ENCODE measurements at regions not wholly inside any gene's neighbourhood (a gene's known extent, or its start where the extent isn't known, plus 50 kb on each side); places are given as distances from the start of the nearest gene placed in this dataset.

DNA sequence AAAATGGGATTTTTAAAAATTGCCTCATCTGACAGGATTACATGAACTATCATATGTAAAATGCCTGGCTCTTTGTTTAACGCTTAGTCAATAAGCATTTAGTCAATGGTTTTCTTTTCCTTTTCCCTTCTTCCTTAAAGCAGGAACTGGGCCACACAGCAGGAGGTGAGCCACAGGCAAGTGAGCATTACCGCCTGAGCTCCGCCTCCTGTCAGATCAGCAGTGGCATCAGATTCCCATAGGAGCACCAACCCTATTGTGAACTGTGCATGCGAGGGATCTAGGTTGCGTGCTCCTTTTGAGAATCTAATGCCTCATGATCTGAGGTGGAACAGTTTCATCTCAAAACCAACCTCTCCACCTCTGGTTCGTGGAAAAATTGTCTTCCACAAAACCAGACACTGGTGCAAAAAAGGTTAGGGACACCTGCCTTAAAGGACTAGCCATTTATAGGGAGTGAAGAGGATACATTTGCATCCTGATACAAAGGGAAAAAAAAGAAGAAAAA lies 306.1 kb downstream of the FBXW7 start:
- H3K27me3 Mint-ChIP-seq = no peaks in the 10 kb centered on the region
- intact Hi-C loops (cut with micrococcal nuclease) = no loop called here
- Histone ChIP-seq H3K9me3 (ENCODE audit: control insufficient read depth in 2 of 3, low read length in 3 of 3) (no peaks in the 10 kb centered on the region), H3K36me3 (ENCODE audit: control insufficient read depth in 2 of 3, insufficient read depth in 3 of 3, low read length in 3 of 3) (no peaks in the 10 kb centered on the region), H3K4me3 (ENCODE audit: low read length) (no peak overlapping the region), H3K27me3 (ENCODE audit: control insufficient read depth in 2 of 2, insufficient read depth in 2 of 2, low read length in 2 of 2) (no peaks in the 10 kb centered on the region), H3K27ac (ENCODE audit: low read depth, low read length) (no peak overlapping the region), H3K4me1 (ENCODE audit: control insufficient read depth in 2 of 2, insufficient read depth in 2 of 2, low read length in 2 of 2) (no peaks in the 10 kb centered on the region)
- peaks cover 0 to 12% (median 9%) of the 10 kb centered on the region in 7 donors for H3K4me1 Mint-ChIP-seq
- DNase-seq (no peak), ATAC-seq (no peak)
- H3K27ac Mint-ChIP-seq = no peak overlapping the region
- POLR2A ChIA-PET = interaction anchor here (1.3 to 1.6 kb wide), 2 partner anchors 9 to 28 kb away, joined by 3 to 4 read pairs; no protein-coding TSS in a partner anchor
- H3K9me3 Mint-ChIP-seq = peaks cover 0 to 8% (median 0%) of the 10 kb centered on the region in 11 donors
- no peak overlapping the region for H3K4me3 Mint-ChIP-seq
- H3K36me3 Mint-ChIP-seq = peaks cover 0 to 5% (median 4%) of the 10 kb centered on the region in 5 donors
- CTCF ChIA-PET = no interaction called here

DNA sequence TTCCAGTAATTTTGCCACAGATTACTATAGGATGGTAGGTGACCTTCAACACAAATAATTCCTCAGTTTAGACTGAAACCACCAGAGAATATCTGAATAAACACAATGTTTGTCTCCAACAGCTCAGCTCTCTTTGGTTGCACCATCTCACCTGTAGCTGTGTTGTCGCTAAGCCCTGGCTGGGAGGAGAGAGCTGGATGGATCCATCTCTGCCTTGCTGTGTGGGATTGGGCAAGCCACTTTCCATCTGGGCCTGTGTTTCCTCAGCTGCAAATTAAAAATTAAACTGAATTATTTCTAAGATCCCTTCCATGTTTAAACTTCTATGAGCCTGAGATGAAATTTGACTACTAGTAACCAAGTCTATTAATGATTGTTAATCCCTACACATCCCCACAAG lies 310.2 kb downstream of the FBXW7 start:
- ChIA-PET POLR2A (interaction anchor here (0.7 kb wide), 1 partner anchor 518 kb away, joined by 3 read pairs; no protein-coding TSS in a partner anchor), CTCF (no interaction called here)
- DNase-seq = no peak
- Mint-ChIP-seq H3K27ac (no peak overlapping the region), H3K9me3 (peaks cover 0 to 8% (median 2%) of the 10 kb centered on the region in 11 donors), H3K36me3 (peaks cover 0 to 13% (median 4%) of the 10 kb centered on the region in 5 donors), H3K4me1 (peaks cover 3 to 26% (median 20%) of the 10 kb centered on the region in 7 donors), H3K4me3 (no peak overlapping the region), H3K27me3 (no peaks in the 10 kb centered on the region)
- Histone ChIP-seq H3K4me1 (ENCODE audit: control insufficient read depth in 2 of 2, insufficient read depth in 2 of 2, low read length in 2 of 2) (peaks cover 0 to 9% of the 10 kb centered on the region in 2 donors), H3K9me3 (ENCODE audit: control insufficient read depth in 2 of 3, low read length in 3 of 3) (no peaks in the 10 kb centered on the region), H3K27me3 (ENCODE audit: control insufficient read depth in 2 of 2, insufficient read depth in 2 of 2, low read length in 2 of 2) (no peaks in the 10 kb centered on the region), H3K36me3 (ENCODE audit: control insufficient read depth in 2 of 3, insufficient read depth in 3 of 3, low read length in 3 of 3) (no peaks in the 10 kb centered on the region), H3K27ac (ENCODE audit: low read depth, low read length) (no peak overlapping the region), H3K4me3 (ENCODE audit: low read length) (no peak overlapping the region)
- intact Hi-C loops (cut with micrococcal nuclease) = no loop called here
- ATAC-seq = no peak

DNA sequence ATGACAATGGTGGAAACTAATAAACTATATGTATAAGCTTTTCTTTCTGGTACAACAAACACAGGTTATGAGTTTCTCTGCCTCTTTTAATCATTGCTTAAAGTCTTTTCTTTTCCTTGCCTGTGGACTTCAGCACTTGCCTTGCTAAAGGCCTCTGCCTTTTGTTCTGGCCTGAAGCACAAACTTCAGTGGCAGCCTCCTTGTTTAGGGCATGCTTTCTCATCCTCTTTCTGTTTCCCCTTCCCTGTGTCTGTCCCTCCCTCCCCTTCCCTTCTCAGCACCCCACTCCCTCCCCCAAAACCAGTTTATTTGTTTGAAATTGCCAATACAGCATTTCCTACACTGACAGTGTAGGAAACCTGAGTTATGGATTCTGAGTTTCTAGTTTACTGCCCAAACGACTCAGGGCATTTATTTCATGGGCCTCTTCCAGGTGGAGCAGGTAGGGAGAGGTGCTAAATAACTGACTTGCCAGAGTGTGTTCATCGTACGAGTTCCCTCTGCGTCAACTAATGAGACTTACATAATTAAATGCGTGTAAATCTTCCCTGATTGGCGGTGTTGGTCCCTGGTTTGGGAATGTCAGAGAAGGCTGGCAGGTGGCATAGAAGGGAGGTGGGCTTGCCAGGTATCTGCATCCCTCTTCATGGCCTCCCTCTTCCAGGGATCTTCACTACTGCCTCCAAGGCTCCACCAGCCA lies 311.0 kb downstream of the FBXW7 start:
- ATAC-seq (no peak), DNase-seq (no peak)
- no peak overlapping the region for H3K4me3 ChIP-seq (ENCODE audit: low read length)
- Mint-ChIP-seq H3K27me3 (no peaks in the 10 kb centered on the region), H3K36me3 (peaks cover 0 to 15% (median 4%) of the 10 kb centered on the region in 5 donors), H3K4me3 (no peak overlapping the region), H3K9me3 (peaks cover 0 to 12% (median 2%) of the 10 kb centered on the region in 11 donors), H3K4me1 (peaks cover 3 to 32% (median 29%) of the 10 kb centered on the region in 7 donors), H3K27ac (peak overlapping the region in 2 of 9 donors; percentile 15 to 23)
- no peaks in the 10 kb centered on the region for H3K9me3 ChIP-seq (ENCODE audit: control insufficient read depth in 2 of 3, low read length in 3 of 3)
- no peak overlapping the region for H3K27ac ChIP-seq (ENCODE audit: low read depth, low read length)
- POLR2A ChIA-PET = interaction anchor here (1.7 kb wide), 1 partner anchor 123 kb away, joined by 5 read pairs; no protein-coding TSS in a partner anchor
- H3K4me1 ChIP-seq (ENCODE audit: control insufficient read depth in 2 of 2, insufficient read depth in 2 of 2, low read length in 2 of 2) = peaks cover 0 to 9% of the 10 kb centered on the region in 2 donors
- CTCF ChIA-PET = interaction anchor here (0.6 kb wide), 1 partner anchor 75 kb away, joined by 3 read pairs; no protein-coding TSS in a partner anchor
- intact Hi-C loops (cut with micrococcal nuclease) = no loop called here
- H3K27me3 ChIP-seq (ENCODE audit: control insufficient read depth in 2 of 2, insufficient read depth in 2 of 2, low read length in 2 of 2) = no peaks in the 10 kb centered on the region
- no peaks in the 10 kb centered on the region for H3K36me3 ChIP-seq (ENCODE audit: control insufficient read depth in 2 of 3, insufficient read depth in 3 of 3, low read length in 3 of 3)

DNA sequence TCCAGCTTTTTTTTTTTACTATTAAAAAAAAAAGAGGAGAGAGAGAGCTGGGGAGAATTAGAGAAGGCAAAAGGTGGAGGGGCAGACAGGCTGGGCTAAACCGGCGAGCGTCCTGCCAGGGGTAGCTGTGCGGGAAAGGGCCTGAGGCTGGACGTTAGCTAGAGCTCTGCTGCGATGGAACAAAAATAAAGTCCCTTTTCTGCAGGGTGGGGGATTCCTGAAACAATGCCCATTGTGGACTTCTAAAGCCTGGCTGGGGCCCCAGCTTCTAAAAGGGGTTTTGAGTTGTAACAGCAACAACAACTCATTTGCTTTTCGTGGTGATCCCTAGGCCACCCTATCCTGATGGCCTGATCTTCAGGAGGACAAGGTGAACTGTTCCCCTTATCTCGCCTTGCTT lies 311.7 kb downstream of the FBXW7 start:
- ChIA-PET POLR2A (interaction anchor here (1.0 to 1.7 kb wide), 2 partner anchors 28 to 123 kb away, joined by 3 to 5 read pairs; no protein-coding TSS in a partner anchor), CTCF (no interaction called here)
- H3K36me3 ChIP-seq (ENCODE audit: control insufficient read depth in 2 of 3, insufficient read depth in 3 of 3, low read length in 3 of 3) = no peaks in the 10 kb centered on the region
- Mint-ChIP-seq H3K27me3 (no peaks in the 10 kb centered on the region), H3K4me1 (peaks cover 3 to 38% (median 34%) of the 10 kb centered on the region in 7 donors), H3K36me3 (peaks cover 0 to 16% (median 4%) of the 10 kb centered on the region in 5 donors), H3K4me3 (no peak overlapping the region), H3K9me3 (peaks cover 0 to 12% (median 2%) of the 10 kb centered on the region in 11 donors), H3K27ac (peak overlapping the region in 2 of 9 donors; percentile 4 to 84)
- intact Hi-C loops (cut with micrococcal nuclease) = no loop called here
- H3K27me3 ChIP-seq (ENCODE audit: control insufficient read depth in 2 of 2, insufficient read depth in 2 of 2, low read length in 2 of 2) = no peaks in the 10 kb centered on the region
- ATAC-seq (no peak), DNase-seq (no peak)
- no peak overlapping the region for H3K4me3 ChIP-seq (ENCODE audit: low read length)
- H3K27ac ChIP-seq (ENCODE audit: low read depth, low read length) = no peak overlapping the region
- H3K9me3 ChIP-seq (ENCODE audit: control insufficient read depth in 2 of 3, low read length in 3 of 3) = no peaks in the 10 kb centered on the region
- peaks cover 0 to 9% of the 10 kb centered on the region in 2 donors for H3K4me1 ChIP-seq (ENCODE audit: control insufficient read depth in 2 of 2, insufficient read depth in 2 of 2, low read length in 2 of 2)

DNA sequence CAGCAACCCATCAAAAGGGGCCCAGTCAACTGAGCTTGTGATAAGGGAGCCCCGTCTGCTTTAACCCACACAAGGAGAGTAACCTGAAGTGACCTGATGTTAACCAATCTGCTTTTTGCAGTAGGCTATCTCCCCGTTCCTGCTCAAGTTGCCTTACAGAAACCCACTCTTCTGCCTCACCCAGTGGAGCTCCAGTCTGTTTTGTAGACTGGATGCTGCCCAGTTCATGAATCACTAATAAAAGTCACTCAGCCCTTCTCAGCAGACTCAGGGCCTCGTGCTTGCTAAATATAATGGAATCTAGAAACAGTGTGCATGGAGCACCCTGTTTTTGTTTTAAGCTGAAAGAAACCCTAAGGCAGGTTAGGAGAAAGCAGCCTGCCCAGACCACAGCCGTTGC lies 312.3 kb downstream of the FBXW7 start:
- H3K36me3 Mint-ChIP-seq = peaks cover 0 to 16% (median 4%) of the 10 kb centered on the region in 5 donors
- POLR2A ChIA-PET = interaction anchor here (1.0 to 1.7 kb wide), 3 partner anchors 29 to 122 kb away, joined by 3 to 5 read pairs (median 5); no protein-coding TSS in a partner anchor
- no peaks in the 10 kb centered on the region for H3K27me3 Mint-ChIP-seq
- H3K4me1 Mint-ChIP-seq = peaks cover 3 to 44% (median 34%) of the 10 kb centered on the region in 7 donors
- CTCF ChIA-PET = interaction anchor here (0.6 to 1.3 kb wide), 2 partner anchors 16 to 380 kb away, joined by 3 to 4 read pairs; no protein-coding TSS in a partner anchor
- no peaks in the 10 kb centered on the region for H3K27me3 ChIP-seq (ENCODE audit: control insufficient read depth in 2 of 2, insufficient read depth in 2 of 2, low read length in 2 of 2)
- no peak overlapping the region for H3K4me3 ChIP-seq (ENCODE audit: low read length)
- H3K4me1 ChIP-seq (ENCODE audit: control insufficient read depth in 2 of 2, insufficient read depth in 2 of 2, low read length in 2 of 2) = peaks cover 0 to 13% of the 10 kb centered on the region in 2 donors
- no peaks in the 10 kb centered on the region for H3K9me3 ChIP-seq (ENCODE audit: control insufficient read depth in 2 of 3, low read length in 3 of 3)
- H3K27ac Mint-ChIP-seq = peak overlapping the region in 4 of 9 donors; percentile 2 to 82 (median 28)
- peaks cover 0 to 12% (median 2%) of the 10 kb centered on the region in 11 donors for H3K9me3 Mint-ChIP-seq
- intact Hi-C loops (cut with micrococcal nuclease) = no loop called here
- no peak overlapping the region for H3K4me3 Mint-ChIP-seq
- H3K27ac ChIP-seq (ENCODE audit: low read depth, low read length) = no peak overlapping the region
- H3K36me3 ChIP-seq (ENCODE audit: control insufficient read depth in 2 of 3, insufficient read depth in 3 of 3, low read length in 3 of 3) = no peaks in the 10 kb centered on the region
- DNase-seq = no peak
- no peak for ATAC-seq

DNA sequence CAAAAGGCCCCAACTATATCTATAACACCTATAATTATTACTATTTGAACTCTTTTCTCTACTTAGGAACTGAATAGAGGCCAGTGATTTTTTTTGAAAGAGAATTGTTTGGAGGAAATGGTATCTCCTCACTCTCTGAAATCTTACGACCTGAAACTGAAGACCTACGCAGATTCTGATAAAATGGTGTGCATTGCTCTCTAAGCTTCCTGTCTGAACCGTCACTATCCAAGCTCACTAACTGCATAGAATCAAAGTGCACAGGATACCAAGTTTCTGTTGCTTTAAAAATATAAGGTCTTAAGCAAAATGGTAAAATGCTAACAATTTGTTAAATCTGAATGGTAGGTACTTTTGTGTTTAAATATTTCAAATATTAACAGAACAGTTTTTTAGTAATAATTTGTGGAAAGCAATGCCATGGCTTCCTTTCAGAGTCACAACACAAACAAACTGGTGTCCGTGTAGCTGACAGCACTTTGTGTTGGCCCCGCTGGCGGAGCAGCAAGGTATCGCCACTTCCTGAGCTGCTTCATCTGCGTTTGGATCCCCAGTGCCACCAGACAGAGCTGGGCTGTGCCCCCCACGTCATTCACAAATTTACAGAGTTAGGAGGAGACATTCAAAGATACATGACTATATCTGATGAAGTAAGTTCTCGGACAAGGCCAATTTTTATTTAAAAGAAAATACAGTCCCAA lies 313.9 kb downstream of the FBXW7 start:
- peak overlapping the region; percentile 73 to 93 (median 83) for H3K27ac Mint-ChIP-seq
- peaks cover 0 to 9% (median 0%) of the 10 kb centered on the region in 11 donors for H3K9me3 Mint-ChIP-seq
- ChIA-PET CTCF (interaction anchor here (0.5 to 1.3 kb wide), 3 partner anchors 18 to 95 kb away, joined by 3 read pairs; no protein-coding TSS in a partner anchor), POLR2A (interaction anchor here (0.6 to 1.3 kb wide), 7 partner anchors 21 to 472 kb away, joined by 3 to 5 read pairs (median 3); no protein-coding TSS in a partner anchor)
- Histone ChIP-seq H3K36me3 (ENCODE audit: control insufficient read depth in 2 of 3, insufficient read depth in 3 of 3, low read length in 3 of 3) (no peaks in the 10 kb centered on the region), H3K27me3 (ENCODE audit: control insufficient read depth in 2 of 2, insufficient read depth in 2 of 2, low read length in 2 of 2) (no peaks in the 10 kb centered on the region), H3K27ac (ENCODE audit: low read depth, low read length) (peak overlapping the region; percentile 33), H3K4me3 (ENCODE audit: low read length) (no peak overlapping the region), H3K9me3 (ENCODE audit: control insufficient read depth in 2 of 3, low read length in 3 of 3) (no peaks in the 10 kb centered on the region), H3K4me1 (ENCODE audit: control insufficient read depth in 2 of 2, insufficient read depth in 2 of 2, low read length in 2 of 2) (peaks cover 0 to 14% of the 10 kb centered on the region in 2 donors)
- peaks cover 0 to 15% (median 4%) of the 10 kb centered on the region in 5 donors for H3K36me3 Mint-ChIP-seq
- peak overlapping the region in 9 of 10 donors; percentile 6 to 67 (median 50) for H3K4me3 Mint-ChIP-seq
- peak; percentile 52 for ATAC-seq
- intact Hi-C loops (cut with micrococcal nuclease) = no loop called here
- H3K27me3 Mint-ChIP-seq = no peaks in the 10 kb centered on the region
- peak in 6 of 9 donors; percentile 10 to 57 (median 41) for DNase-seq
- peaks cover 0 to 52% (median 30%) of the 10 kb centered on the region in 7 donors for H3K4me1 Mint-ChIP-seq
